ENCODE measurements at regions not wholly inside any gene's neighbourhood (a gene's known extent, or its start where the extent isn't known, plus 50 kb on each side); places are given as distances from the start of the nearest gene placed in this dataset.

DNA sequence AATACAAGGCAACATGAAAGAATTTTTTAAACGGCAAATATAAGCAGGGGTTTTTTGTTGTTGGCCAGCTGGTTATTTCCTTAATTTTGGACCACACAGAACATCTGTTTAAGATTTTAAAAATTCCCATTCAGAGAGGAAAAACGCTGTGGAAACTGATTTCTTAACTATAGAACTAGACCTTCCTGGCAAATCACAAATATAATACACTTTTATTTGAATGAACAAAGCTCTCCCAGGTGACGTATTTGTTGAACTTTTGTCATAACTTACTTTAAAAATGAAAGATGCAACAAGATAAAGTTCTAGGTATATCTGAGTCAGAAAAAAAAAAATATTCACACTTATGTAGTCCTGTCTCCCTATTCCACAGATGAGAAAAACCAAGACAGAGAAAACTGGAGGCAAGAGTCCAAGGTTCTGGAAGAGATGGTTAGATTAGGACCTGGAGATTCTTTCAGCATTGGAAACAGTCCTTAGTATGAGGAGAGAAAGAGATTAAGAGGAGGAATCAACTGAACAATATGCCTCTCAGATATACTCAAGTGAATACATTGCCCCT lies 269.1 kb downstream of the NEBL start:
- Mint-ChIP-seq H3K4me1 (ENCODE audit: low read depth) (peaks cover 7% of the 10 kb centered on the region), H3K27ac (ENCODE audit: unreplicated experiment) (no peak overlapping the region), H3K9me3 (ENCODE audit: low read depth) (no peaks in the 10 kb centered on the region), H3K27me3 (ENCODE audit: low read depth) (no peaks in the 10 kb centered on the region), H3K36me3 (ENCODE audit: low read depth) (no peaks in the 10 kb centered on the region), H3K4me3 (ENCODE audit: unreplicated experiment) (no peak overlapping the region)
- TF ChIP-seq, protein P1, sequence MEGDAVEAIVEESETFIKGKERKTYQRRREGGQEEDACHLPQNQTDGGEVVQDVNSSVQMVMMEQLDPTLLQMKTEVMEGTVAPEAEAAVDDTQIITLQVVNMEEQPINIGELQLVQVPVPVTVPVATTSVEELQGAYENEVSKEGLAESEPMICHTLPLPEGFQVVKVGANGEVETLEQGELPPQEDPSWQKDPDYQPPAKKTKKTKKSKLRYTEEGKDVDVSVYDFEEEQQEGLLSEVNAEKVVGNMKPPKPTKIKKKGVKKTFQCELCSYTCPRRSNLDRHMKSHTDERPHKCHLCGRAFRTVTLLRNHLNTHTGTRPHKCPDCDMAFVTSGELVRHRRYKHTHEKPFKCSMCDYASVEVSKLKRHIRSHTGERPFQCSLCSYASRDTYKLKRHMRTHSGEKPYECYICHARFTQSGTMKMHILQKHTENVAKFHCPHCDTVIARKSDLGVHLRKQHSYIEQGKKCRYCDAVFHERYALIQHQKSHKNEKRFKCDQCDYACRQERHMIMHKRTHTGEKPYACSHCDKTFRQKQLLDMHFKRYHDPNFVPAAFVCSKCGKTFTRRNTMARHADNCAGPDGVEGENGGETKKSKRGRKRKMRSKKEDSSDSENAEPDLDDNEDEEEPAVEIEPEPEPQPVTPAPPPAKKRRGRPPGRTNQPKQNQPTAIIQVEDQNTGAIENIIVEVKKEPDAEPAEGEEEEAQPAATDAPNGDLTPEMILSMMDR (IDR thresholded peaks at IDR 0.05): no peak
- no peak for DNase-seq (ENCODE audit: low spot score)

- TF ChIP-seq, protein P1 (IDR thresholded peaks at IDR 0.05): no peak
- Mint-ChIP-seq H3K4me1 (ENCODE audit: low read depth) (peaks cover 14% of the 10 kb centered on the region), H3K36me3 (ENCODE audit: low read depth) (no peaks in the 10 kb centered on the region), H3K9me3 (ENCODE audit: low read depth) (no peaks in the 10 kb centered on the region), H3K4me3 (ENCODE audit: unreplicated experiment) (no peak overlapping the region), H3K27me3 (ENCODE audit: low read depth) (no peaks in the 10 kb centered on the region), H3K27ac (ENCODE audit: unreplicated experiment) (no peak overlapping the region)
- no peak for DNase-seq (ENCODE audit: low spot score)
Observed at GRCh38 chr10:20627087-20627486, 270.0 kb downstream of the NEBL start.

DNA sequence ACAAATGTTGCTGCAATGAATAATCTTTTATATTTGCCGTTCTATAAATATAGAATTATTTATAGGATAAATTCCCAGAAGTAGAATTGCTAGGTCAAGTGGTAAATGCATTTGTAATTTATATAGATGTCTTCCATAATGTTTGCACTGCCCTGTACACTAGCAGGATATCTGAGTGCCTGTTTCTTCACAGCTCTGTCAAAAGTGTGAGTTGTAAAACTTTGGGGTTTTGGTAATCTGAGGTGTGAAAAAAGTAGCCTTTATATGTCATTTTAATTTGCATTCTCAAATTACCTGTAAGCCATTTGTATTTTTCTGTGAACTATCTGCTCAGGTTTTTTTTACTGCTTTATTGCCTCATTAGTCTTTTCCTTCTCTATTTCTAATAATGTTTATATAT lies 271.2 kb downstream of the NEBL start:
- Mint-ChIP-seq H3K4me1 (ENCODE audit: low read depth) (peaks cover 14% of the 10 kb centered on the region), H3K27ac (ENCODE audit: unreplicated experiment) (no peak overlapping the region), H3K4me3 (ENCODE audit: unreplicated experiment) (no peak overlapping the region), H3K36me3 (ENCODE audit: low read depth) (no peaks in the 10 kb centered on the region), H3K9me3 (ENCODE audit: low read depth) (no peaks in the 10 kb centered on the region), H3K27me3 (ENCODE audit: low read depth) (no peaks in the 10 kb centered on the region)
- no peak for DNase-seq (ENCODE audit: low spot score)
- TF ChIP-seq, protein P1 (IDR thresholded peaks at IDR 0.05): no peak

- Mint-ChIP-seq H3K27ac (ENCODE audit: unreplicated experiment) (peak overlapping the region; percentile 37), H3K4me1 (ENCODE audit: low read depth) (peaks cover 14% of the 10 kb centered on the region), H3K36me3 (ENCODE audit: low read depth) (no peaks in the 10 kb centered on the region), H3K27me3 (ENCODE audit: low read depth) (no peaks in the 10 kb centered on the region), H3K9me3 (ENCODE audit: low read depth) (no peaks in the 10 kb centered on the region), H3K4me3 (ENCODE audit: unreplicated experiment) (no peak overlapping the region)
- no peak for DNase-seq (ENCODE audit: low spot score)
- TF ChIP-seq, protein P1 (IDR thresholded peaks at IDR 0.05): no peak
Observed at GRCh38 chr10:20624642-20625041, 272.5 kb downstream of the NEBL start.

GRCh38 chr10:20623546-20623945 lies 273.6 kb downstream of the NEBL start:
- DNase-seq (ENCODE audit: low spot score): no peak

More at GRCh38 chr10:20623546-20623945, 273.6 kb downstream of the NEBL start:
- H3K4me3 Mint-ChIP-seq (ENCODE audit: unreplicated experiment): no peak overlapping the region
- H3K9me3 Mint-ChIP-seq (ENCODE audit: low read depth): no peaks in the 10 kb centered on the region
- peak overlapping the region; percentile 70 for H3K27ac Mint-ChIP-seq (ENCODE audit: unreplicated experiment)
- no peaks in the 10 kb centered on the region for H3K36me3 Mint-ChIP-seq (ENCODE audit: low read depth)
- peaks cover 14% of the 10 kb centered on the region for H3K4me1 Mint-ChIP-seq (ENCODE audit: low read depth)
- H3K27me3 Mint-ChIP-seq (ENCODE audit: low read depth): no peaks in the 10 kb centered on the region
- TF ChIP-seq, protein P1 (IDR thresholded peaks at IDR 0.05): no peak
